Uterus (tissue), 3 donors: ENCODE measurements at regions not wholly inside any gene's neighbourhood (a gene's known extent, or its start where the extent isn't known, plus 50 kb on each side); places are given as distances from the start of the nearest gene placed in this dataset.

Source experiments
- DNase-seq, 2 donors: peaks; one replicate each; pipeline ENCODE4 v3.0.0-alpha.2; 2019 to 2020
- H3K27ac ChIP-seq, 2 donors: fragments of 200-600 bp; sonication (generic); 1 replicate in 1 of 2; 2 replicates in 1 of 2; pipeline ENCODE4 v1.5.1; 2016 to 2018
- H3K27me3 ChIP-seq, 2 donors: fragments of 200-600 bp; sonication (generic); one replicate each; pipeline ENCODE4 v1.5.1; 2018 to 2019; ENCODE audit warnings: control low read depth in 1 of 2
- H3K36me3 ChIP-seq, 2 donors: fragments of 200-600 bp; sonication (generic); one replicate each; pipeline ENCODE4 v1.5.1; 2019; ENCODE audit warnings: control low read depth in 1 of 2
- H3K4me1 ChIP-seq, 2 donors: fragments of 200-600 bp; sonication (generic); one replicate each; pipeline ENCODE4 v1.5.1; 2018 to 2019; ENCODE audit warnings: control low read depth in 1 of 2
- H3K4me3 ChIP-seq, 2 donors: fragments of 200-600 bp; sonication (generic); 1 replicate in 1 of 2; 2 replicates in 1 of 2; pipeline ENCODE4 v1.5.1; 2018 to 2019; ENCODE audit warnings: mild to moderate bottlenecking in 1 of 2
- H3K9me3 ChIP-seq, 2 donors: fragments of 200-600 bp; sonication (generic); one replicate each; pipeline ENCODE4 v1.5.1; 2019; ENCODE audit warnings: control low read depth in 1 of 2
- CTCF ChIP-seq, 4 experiments: fragments of 200-600 bp in 2 of 4; fragments of 450-650 bp in 2 of 4; sonication (generic) in 2 of 4; IDR thresholded peaks; one replicate each; pipeline ENCODE4 v1.5.1; 2016 to 2019; ENCODE audit warnings: antibody characterized with exemption in 4 of 4, mild to moderate bottlenecking in 2 of 4, moderate library complexity in 1 of 4
- POLR2A ChIP-seq, 2 donors: fragments of 450-650 bp; IDR thresholded peaks; one replicate each; pipeline ENCODE4 v1.6.1; 2016; ENCODE audit warnings: antibody characterized with exemption in 2 of 2, mild to moderate bottlenecking in 1 of 2, moderate library complexity in 1 of 2
- intact Hi-C: fragments of 100-400 bp; cut with DNase I; formaldehyde crosslinking; loops from one replicate; pipeline ENCODE4 v1.15.1; 2023; ENCODE audit warnings: low total_unique reads
- donor health status: DM: yes; HTN: yes; CAD: no.

- H3K36me3 ChIP-seq = no peaks in the 10 kb centered on the region
- TF ChIP-seq POLR2A (IDR thresholded peaks at IDR 0.05) = no peak
- TF ChIP-seq CTCF (IDR thresholded peaks at IDR 0.05) = no peak
- peaks cover 0 to 5% of the 10 kb centered on the region in 2 donors for H3K27me3 ChIP-seq
- H3K9me3 ChIP-seq = no peaks in the 10 kb centered on the region
- H3K4me3 ChIP-seq = no peak overlapping the region
- no peaks in the 10 kb centered on the region for H3K4me1 ChIP-seq
- no peak overlapping the region for H3K27ac ChIP-seq
- no peak for DNase-seq
- intact Hi-C loops = no loop called here
Observed at GRCh38 chr13:85528491-85529217, 270.6 kb downstream of the SLITRK6 start.

DNA sequence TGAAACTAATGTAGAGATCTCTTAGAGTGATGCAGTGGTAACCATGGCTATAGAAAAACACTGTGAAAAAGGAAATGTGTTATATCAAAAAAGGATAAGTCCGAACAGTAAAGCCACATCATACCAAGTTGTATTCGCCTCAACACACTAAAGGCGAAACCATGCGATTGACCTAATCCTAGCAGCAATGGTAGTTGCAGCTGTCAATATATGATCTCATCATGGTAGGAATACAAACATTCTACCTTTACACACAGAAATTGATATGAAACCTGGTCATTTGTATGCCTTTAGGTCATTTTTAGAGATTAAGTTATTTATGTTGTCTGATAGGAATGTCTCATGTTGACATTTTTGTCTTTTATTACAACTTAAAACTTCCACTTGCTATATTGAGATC is 271.9 kb downstream of the SLITRK6 start:
- intact Hi-C loops = no loop called here
- H3K27me3 ChIP-seq = peaks cover 0 to 6% of the 10 kb centered on the region in 2 donors
- H3K36me3 ChIP-seq = no peaks in the 10 kb centered on the region
- no peaks in the 10 kb centered on the region for H3K4me1 ChIP-seq
- no peak overlapping the region for H3K4me3 ChIP-seq
- H3K27ac ChIP-seq = no peak overlapping the region
- no peaks in the 10 kb centered on the region for H3K9me3 ChIP-seq
- DNase-seq = no peak
- TF ChIP-seq POLR2A (IDR thresholded peaks at IDR 0.05) = no peak

GRCh38 chr13:85525411-85525810 is 273.8 kb downstream of the SLITRK6 start:
- intact Hi-C loops = no loop called here
- Histone ChIP-seq H3K27me3 (peaks cover 0 to 6% of the 10 kb centered on the region in 2 donors), H3K27ac (no peak overlapping the region), H3K4me3 (no peak overlapping the region), H3K36me3 (no peaks in the 10 kb centered on the region), H3K9me3 (no peaks in the 10 kb centered on the region), H3K4me1 (no peaks in the 10 kb centered on the region)
- TF ChIP-seq POLR2A (IDR thresholded peaks at IDR 0.05) = no peak
- TF ChIP-seq CTCF (IDR thresholded peaks at IDR 0.05) = no peak
- DNase-seq = no peak

DNA sequence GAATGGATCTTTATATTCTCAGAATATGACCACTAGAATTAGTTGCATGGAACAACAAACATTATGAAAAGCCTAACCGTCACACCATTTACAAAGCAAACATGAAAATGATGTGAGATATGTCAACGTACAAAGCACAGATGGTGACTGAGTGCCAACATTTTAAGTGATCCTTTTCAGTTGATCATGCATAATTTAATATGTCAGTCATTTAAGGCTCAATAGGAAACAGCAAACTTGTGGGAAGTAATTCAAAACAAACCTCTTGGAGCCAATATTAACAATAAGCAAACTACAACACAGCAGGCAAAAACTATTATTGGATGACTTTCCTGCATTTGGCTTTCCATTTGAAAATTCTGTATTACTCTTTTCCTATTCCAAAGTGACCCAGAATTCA is 277.6 kb downstream of the SLITRK6 start:
- H3K4me3 ChIP-seq = no peak overlapping the region
- TF ChIP-seq CTCF (IDR thresholded peaks at IDR 0.05) (no peak), POLR2A (IDR thresholded peaks at IDR 0.05) (no peak)
- H3K27me3 ChIP-seq = peaks cover 0 to 6% of the 10 kb centered on the region in 2 donors
- intact Hi-C loops = no loop called here
- H3K36me3 ChIP-seq = no peaks in the 10 kb centered on the region
- H3K9me3 ChIP-seq = no peaks in the 10 kb centered on the region
- H3K27ac ChIP-seq = no peak overlapping the region
- DNase-seq = no peak
- no peaks in the 10 kb centered on the region for H3K4me1 ChIP-seq

DNA sequence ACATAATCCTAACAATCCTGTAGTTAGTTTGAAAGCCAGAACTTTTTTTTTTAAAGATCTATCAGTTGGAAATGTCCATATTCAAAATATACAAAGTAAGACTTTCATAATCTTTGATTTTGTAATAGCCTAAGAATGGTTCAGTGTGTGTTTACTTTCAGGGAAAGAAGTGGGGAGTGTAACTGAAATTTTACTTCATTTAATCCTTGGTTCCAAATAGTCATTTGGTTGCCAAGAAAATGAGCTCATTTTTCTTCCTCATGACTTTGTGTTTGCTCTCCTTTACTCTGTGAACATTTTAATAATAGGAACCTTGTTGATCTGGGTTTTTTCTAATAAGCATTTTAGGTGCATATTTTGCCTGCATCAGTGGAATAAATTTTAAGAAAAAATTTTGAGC is 278.8 kb downstream of the SLITRK6 start:
- TF ChIP-seq POLR2A (IDR thresholded peaks at IDR 0.05) (no peak), CTCF (IDR thresholded peaks at IDR 0.05) (no peak)
- H3K27ac ChIP-seq = no peak overlapping the region

More for the DNA sequence above, 278.8 kb downstream of the SLITRK6 start:
- intact Hi-C loops = no loop called here
- Histone ChIP-seq H3K9me3 (no peaks in the 10 kb centered on the region), H3K27me3 (peaks cover 0 to 6% of the 10 kb centered on the region in 2 donors), H3K36me3 (no peaks in the 10 kb centered on the region), H3K4me3 (no peak overlapping the region), H3K4me1 (no peaks in the 10 kb centered on the region)
- DNase-seq = no peak
